Naive thymus-derived CD4-positive, alpha-beta T cell (primary cell): ENCODE measurements at regions not wholly inside any gene's neighbourhood (a gene's known extent, or its start where the extent isn't known, plus 50 kb on each side); places are given as distances from the start of the nearest gene placed in this dataset.
"Not testable (repeated sequence)": the region's sequence is repeated elsewhere in the genome, so short reads cannot be mapped to it uniquely, and the experiment has no call there.

ENCODE experiments used
- ATAC-seq: fragments of 150-1000 bp; cut with Tn5 transposase; 2 replicates; pipeline ENCODE4 v1.10.0; 2021; ENCODE audit warnings: mild to moderate bottlenecking, moderate library complexity
- CTCF ChIA-PET: fragments of 350-600 bp; sonication (Branson Sonifier 250); formaldehyde crosslinking; loops from one replicate; lab custom pipeline; 2021; ENCODE audit warnings: antibody characterized with exemption; lab: Charles Lee
- POLR2A ChIA-PET: fragments of 350-600 bp; sonication (Branson Sonifier 250); formaldehyde crosslinking; loops from one replicate; lab custom pipeline; 2021; ENCODE audit warnings: antibody characterized with exemption, inconsistent platforms; lab: Charles Lee
- DNase-seq, 9 donors: peaks; one replicate each; pipeline versions ENCODE4 v3.0.0 to v3.0.0-alpha.2; 2020 to 2022; ENCODE audit warnings: mixed read lengths in 1 of 9
- H3K27ac ChIP-seq: one replicate; pipeline ENCODE4 v1.7.0; 2013; ENCODE audit warnings: mild to moderate bottlenecking, low read depth, low read length, moderate library complexity
- H3K27me3 ChIP-seq, 2 donors: one replicate each; pipeline ENCODE4 v1.7.0; 2013; ENCODE audit warnings: low read length in 2 of 2, mild to moderate bottlenecking in 2 of 2, moderate library complexity in 2 of 2; ENCODE audit not compliant: control insufficient read depth in 2 of 2, insufficient read depth in 2 of 2
- H3K36me3 ChIP-seq, 3 experiments: 1 replicate in 2 of 3; 2 replicates in 1 of 3; pipeline ENCODE4 v1.7.0; 2013; ENCODE audit warnings: low read length in 3 of 3, mild to moderate bottlenecking in 3 of 3, moderate library complexity in 1 of 3; ENCODE audit not compliant: insufficient read depth in 3 of 3, control insufficient read depth in 2 of 3
- H3K4me1 ChIP-seq, 2 donors: one replicate each; pipeline ENCODE4 v1.7.0; 2013; ENCODE audit warnings: low read length in 2 of 2, mild to moderate bottlenecking in 2 of 2, moderate library complexity in 1 of 2; ENCODE audit not compliant: control insufficient read depth in 2 of 2, insufficient read depth in 2 of 2
- H3K4me3 ChIP-seq: 2 replicates; pipeline ENCODE4 v1.7.0; 2013; ENCODE audit warnings: mild to moderate bottlenecking, low read length
- H3K9me3 ChIP-seq, 3 experiments: 1 replicate in 2 of 3; 2 replicates in 1 of 3; pipeline ENCODE4 v1.7.0; 2013; ENCODE audit warnings: low read length in 3 of 3; ENCODE audit not compliant: control insufficient read depth in 2 of 3
- H3K27ac Mint-ChIP-seq, 9 donors: one replicate each; pipeline ENCODE4 v1.8.0; 2020 to 2022; ENCODE audit warnings: mixed read lengths in 9 of 9, mild to moderate bottlenecking in 8 of 9, moderate library complexity in 5 of 9, inconsistent platforms in 2 of 9
- H3K27me3 Mint-ChIP-seq, 5 donors: one replicate each; pipeline ENCODE4 v1.8.0; 2021 to 2022; ENCODE audit warnings: mixed read lengths in 5 of 5, mild to moderate bottlenecking in 1 of 5
- H3K36me3 Mint-ChIP-seq, 5 donors: one replicate each; pipeline ENCODE4 v1.8.0; 2020 to 2022; ENCODE audit warnings: mixed read lengths in 5 of 5, mild to moderate bottlenecking in 3 of 5, inconsistent platforms in 1 of 5
- H3K4me1 Mint-ChIP-seq, 7 donors: one replicate each; pipeline ENCODE4 v1.8.0; 2020 to 2022; ENCODE audit warnings: mixed read lengths in 7 of 7, mild to moderate bottlenecking in 3 of 7, inconsistent platforms in 1 of 7
- H3K4me3 Mint-ChIP-seq, 10 donors: one replicate each; pipeline ENCODE4 v1.8.0; 2020 to 2022; ENCODE audit warnings: mild to moderate bottlenecking in 10 of 10, mixed read lengths in 10 of 10, moderate library complexity in 6 of 10, inconsistent platforms in 2 of 10
- H3K9me3 Mint-ChIP-seq, 11 donors: one replicate each; pipeline ENCODE4 v1.8.0; 2020 to 2022; ENCODE audit warnings: mixed read lengths in 11 of 11, mild to moderate bottlenecking in 4 of 11, inconsistent platforms in 1 of 11, moderate library complexity in 1 of 11
- intact Hi-C, 2 donors: fragments of 100-400 bp; cut with micrococcal nuclease; formaldehyde crosslinking; loops; one replicate each; pipeline ENCODE4 v1.15.1; 2023

GRCh38 chrY:23588409-23588808 lies 369.1 kb downstream of the DAZ2 start:
- H3K36me3 Mint-ChIP-seq, intact Hi-C loops, H3K4me3 ChIP-seq, POLR2A ChIA-PET, ATAC-seq, H3K9me3 Mint-ChIP-seq, H3K4me1 Mint-ChIP-seq, H3K36me3 ChIP-seq, H3K27me3 Mint-ChIP-seq, H3K27ac ChIP-seq, H3K4me3 Mint-ChIP-seq, DNase-seq, H3K4me1 ChIP-seq, H3K9me3 ChIP-seq, CTCF ChIA-PET, H3K27me3 ChIP-seq, H3K27ac Mint-ChIP-seq: not testable (repeated sequence)
